Fibroblast of pulmonary artery (primary cell): ENCODE measurements at regions not wholly inside any gene's neighbourhood (a gene's known extent, or its start where the extent isn't known, plus 50 kb on each side); places are given as distances from the start of the nearest gene placed in this dataset.

Experiments used
- DNase-seq: peaks from one replicate; pipeline ENCODE4 v3.0.0-alpha.2; 2010; ENCODE audit warnings: low read depth
- H3K4me3 ChIP-seq: replicated peaks from 2 replicates; pipeline ENCODE4 v1.5.1; 2011; ENCODE audit warnings: low read depth, mild to moderate bottlenecking, control low read depth, low read length, moderate library complexity
- TF ChIP-seq, protein P1 (sequence below): IDR thresholded peaks from 2 replicates; pipeline ENCODE4 v1.5.1; 2011; ENCODE audit warnings: mild to moderate bottlenecking, control low read depth, low read length, inconsistent platforms; ENCODE audit errors: missing control alignments

DNA sequence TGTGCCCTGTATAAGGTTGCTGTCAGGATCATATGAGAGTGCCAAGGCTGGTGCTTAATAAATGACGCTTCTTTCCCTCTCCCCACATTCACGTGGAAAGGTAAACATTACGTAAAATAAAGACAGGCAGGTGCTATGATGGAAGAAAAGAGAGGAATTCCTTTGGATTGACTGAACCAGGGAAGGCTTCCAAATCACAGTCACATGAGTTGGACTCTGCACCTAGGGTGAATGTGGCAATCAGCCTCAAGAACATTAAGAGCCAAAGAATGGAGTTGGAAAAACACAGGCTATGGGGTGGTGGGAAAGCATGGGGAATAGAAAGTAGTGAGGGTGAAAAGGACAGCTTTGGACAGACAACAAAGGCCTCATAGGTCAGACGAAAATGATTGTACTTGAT is 473.1 kb downstream of the VRK1 start:
- H3K4me3 ChIP-seq, result no peak overlapping the region
- no peak for DNase-seq
- TF ChIP-seq, protein P1, sequence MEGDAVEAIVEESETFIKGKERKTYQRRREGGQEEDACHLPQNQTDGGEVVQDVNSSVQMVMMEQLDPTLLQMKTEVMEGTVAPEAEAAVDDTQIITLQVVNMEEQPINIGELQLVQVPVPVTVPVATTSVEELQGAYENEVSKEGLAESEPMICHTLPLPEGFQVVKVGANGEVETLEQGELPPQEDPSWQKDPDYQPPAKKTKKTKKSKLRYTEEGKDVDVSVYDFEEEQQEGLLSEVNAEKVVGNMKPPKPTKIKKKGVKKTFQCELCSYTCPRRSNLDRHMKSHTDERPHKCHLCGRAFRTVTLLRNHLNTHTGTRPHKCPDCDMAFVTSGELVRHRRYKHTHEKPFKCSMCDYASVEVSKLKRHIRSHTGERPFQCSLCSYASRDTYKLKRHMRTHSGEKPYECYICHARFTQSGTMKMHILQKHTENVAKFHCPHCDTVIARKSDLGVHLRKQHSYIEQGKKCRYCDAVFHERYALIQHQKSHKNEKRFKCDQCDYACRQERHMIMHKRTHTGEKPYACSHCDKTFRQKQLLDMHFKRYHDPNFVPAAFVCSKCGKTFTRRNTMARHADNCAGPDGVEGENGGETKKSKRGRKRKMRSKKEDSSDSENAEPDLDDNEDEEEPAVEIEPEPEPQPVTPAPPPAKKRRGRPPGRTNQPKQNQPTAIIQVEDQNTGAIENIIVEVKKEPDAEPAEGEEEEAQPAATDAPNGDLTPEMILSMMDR, result no peak

DNA sequence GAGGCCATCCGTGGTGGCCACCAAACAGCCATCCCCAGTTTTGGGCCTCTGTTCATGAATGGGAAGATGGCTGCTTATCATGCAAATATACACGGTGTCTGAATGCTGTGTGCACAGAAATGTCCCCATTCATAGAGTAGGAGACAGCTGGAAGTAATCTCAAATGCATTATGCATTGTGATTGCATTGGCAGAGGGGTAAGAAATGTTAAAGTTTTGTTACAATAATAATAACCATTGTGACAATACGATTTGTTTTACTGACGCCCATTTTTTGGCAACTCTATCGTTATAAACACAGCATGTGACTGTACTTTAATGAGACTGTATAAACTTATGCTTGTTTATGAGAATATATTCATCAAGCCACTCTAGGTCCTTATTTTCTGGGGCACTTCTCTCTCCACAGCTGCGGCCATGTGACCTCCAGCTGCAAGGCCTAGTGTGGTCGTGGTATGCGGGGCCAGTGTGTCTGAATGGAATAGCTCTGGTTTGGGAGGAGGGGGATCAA is 474.3 kb downstream of the VRK1 start:
- H3K4me3 ChIP-seq, result no peak overlapping the region
- no peak for DNase-seq
- TF ChIP-seq, protein P1, result no peak

DNA sequence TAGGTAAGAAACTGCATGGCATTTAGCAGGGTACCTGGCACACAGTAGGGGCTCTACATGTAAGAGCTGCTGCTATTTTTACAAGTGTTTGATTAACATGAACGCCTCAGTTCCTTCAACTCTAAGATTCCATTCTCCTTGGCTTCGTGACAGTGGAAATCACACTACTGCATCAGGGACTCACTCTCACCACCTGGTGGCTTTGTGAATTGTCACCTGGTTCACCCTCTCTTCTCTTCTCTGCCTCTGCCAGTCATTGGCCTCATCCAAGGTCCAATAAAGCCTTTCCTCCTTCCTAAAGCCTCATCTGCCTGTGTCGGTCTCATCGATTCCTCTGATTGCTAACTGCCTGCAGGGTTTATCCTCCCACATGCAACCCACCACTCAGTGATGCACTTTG is 476.4 kb downstream of the VRK1 start:
- no peak for DNase-seq
- H3K4me3 ChIP-seq, result no peak overlapping the region
- TF ChIP-seq, protein P1, result no peak

DNA sequence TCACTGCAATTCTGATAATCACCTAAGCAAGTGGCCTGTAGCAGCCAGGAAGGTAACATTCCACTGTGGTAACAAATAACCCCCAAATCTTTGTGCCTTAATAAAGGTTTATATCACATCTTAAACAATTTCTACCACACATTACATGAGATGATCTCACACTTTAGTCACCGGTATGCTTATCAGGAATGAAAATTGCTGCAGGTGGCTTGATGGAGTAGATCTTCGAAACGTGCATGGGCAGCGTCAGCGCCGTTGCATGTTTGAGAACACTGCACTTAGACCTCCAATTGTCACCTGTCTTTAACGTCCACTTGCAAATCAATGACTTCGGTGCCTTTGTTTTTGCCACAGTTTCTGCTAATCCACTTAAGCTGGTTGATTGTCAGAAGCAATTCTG is 477.4 kb downstream of the VRK1 start:
- no peak overlapping the region for H3K4me3 ChIP-seq
- TF ChIP-seq, protein P1, result no peak
- no peak for DNase-seq

DNA sequence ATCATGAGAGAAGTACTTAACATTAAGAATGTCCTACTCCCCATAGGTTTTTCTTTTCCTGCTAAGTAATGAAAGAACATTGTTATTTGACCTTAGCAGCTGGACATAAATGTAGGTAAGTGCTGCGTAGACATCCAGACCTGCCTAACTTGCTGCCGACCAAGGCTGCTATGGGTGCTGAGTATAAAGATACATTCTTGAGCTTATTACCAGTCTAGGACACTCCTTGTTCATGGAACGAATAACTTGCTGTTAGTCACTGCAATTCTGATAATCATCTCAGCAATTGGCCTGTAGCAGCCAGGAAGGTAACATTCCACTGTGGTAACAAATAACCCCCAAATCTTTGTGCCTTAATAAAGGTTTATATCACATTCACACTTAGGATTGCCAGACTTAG is 478.1 kb downstream of the VRK1 start:
- no peak for DNase-seq
- no peak overlapping the region for H3K4me3 ChIP-seq
- TF ChIP-seq, protein P1, result no peak

DNA sequence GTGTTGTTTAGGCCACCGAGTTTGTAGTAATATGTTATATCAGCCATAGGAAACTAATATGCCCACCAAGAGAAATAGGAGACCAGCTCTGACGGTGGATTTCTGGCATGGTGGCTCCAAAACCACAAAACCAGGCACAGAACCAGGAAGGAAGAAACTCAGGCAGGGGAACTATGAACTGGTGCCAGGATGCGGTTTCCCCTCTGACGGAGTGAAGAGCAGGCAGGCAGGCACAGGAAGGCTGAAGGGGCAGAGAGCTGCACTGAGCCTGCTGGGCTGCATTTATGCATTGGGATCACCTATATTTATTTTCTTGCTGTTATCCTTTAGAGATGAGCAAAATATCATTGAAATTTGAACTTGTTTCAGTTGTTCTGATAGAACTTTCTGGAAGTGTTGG is 479.4 kb downstream of the VRK1 start:
- TF ChIP-seq, protein P1, result no peak
- DNase-seq, result no peak
- no peak overlapping the region for H3K4me3 ChIP-seq

DNA sequence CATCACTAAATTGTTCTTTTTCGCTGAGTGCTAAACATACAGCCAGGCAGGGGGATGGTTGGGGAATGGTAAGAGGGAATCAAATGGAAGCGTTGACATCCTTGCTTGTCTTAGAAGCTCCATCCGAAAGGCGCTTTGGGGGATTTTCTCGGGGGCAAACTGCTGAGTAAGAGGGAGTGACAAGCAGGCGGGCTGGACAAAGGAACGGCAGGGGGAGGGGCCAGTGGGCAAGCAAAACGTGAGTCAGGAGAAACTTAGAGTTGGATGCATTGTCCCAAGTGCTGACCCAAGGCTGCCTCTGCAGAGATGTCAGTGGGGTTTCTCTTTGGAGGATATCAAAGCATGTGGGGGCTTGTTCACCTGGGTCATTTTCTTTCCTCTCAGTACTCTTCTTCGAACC is 480.5 kb downstream of the VRK1 start:
- TF ChIP-seq, protein P1, result no peak
- H3K4me3 ChIP-seq, result no peak overlapping the region

More for the DNA sequence above, 480.5 kb downstream of the VRK1 start:
- no peak for DNase-seq
